ENCODE measurements at regions not wholly inside any gene's neighbourhood (a gene's known extent, or its start where the extent isn't known, plus 50 kb on each side); places are given as distances from the start of the nearest gene placed in this dataset.

DNA sequence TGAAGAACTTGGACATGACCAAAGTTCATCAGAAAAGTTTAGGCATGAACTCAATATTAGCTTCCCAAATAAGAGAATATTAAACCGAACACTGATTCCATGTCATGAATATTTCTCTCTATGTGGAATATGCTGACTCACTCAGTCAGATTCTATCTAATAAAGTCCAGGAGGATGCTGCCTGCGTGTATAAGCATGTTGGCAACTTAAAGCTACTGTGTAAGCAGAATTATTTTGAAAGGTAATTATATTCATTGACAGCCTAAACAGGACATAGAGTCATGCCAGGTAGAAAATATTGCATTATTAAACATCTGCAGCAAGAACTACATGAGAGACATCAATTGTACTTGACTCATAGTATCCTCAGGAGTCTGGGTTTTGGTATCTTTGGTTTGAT lies 367.9 kb upstream of the SPOCK3 start:
- TF ChIP-seq, protein P1, sequence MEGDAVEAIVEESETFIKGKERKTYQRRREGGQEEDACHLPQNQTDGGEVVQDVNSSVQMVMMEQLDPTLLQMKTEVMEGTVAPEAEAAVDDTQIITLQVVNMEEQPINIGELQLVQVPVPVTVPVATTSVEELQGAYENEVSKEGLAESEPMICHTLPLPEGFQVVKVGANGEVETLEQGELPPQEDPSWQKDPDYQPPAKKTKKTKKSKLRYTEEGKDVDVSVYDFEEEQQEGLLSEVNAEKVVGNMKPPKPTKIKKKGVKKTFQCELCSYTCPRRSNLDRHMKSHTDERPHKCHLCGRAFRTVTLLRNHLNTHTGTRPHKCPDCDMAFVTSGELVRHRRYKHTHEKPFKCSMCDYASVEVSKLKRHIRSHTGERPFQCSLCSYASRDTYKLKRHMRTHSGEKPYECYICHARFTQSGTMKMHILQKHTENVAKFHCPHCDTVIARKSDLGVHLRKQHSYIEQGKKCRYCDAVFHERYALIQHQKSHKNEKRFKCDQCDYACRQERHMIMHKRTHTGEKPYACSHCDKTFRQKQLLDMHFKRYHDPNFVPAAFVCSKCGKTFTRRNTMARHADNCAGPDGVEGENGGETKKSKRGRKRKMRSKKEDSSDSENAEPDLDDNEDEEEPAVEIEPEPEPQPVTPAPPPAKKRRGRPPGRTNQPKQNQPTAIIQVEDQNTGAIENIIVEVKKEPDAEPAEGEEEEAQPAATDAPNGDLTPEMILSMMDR (IDR thresholded peaks at IDR 0.05; ENCODE audit: insufficient read depth, low read depth, low read length) = no peak
- TF ChIP-seq EZH2 (IDR thresholded peaks at IDR 0.05; ENCODE audit: insufficient read depth, low read length) = no peak

All from astrocyte (in vitro differentiated cells and primary cell).